ENCODE measurements at regions not wholly inside any gene's neighbourhood (a gene's known extent, or its start where the extent isn't known, plus 50 kb on each side); places are given as distances from the start of the nearest gene placed in this dataset.

GRCh38 chr2:3008561-3008960 is 369.1 kb downstream of the EIPR1 start:
- DNase-seq (ENCODE audit: insufficient read length, low spot score), result no peak
- TF ChIP-seq CTCF (IDR thresholded peaks at IDR 0.05; ENCODE audit: insufficient read depth, missing control alignments), result no peak
- FAIRE-seq, result no peak

GRCh38 chr2:3007135-3007534 is 370.5 kb downstream of the EIPR1 start:
- FAIRE-seq (no peak), DNase-seq (ENCODE audit: insufficient read length, low spot score) (no peak)
- no peak for TF ChIP-seq CTCF (IDR thresholded peaks at IDR 0.05; ENCODE audit: insufficient read depth, missing control alignments)

- DNase-seq (ENCODE audit: insufficient read length, low spot score), result no peak
These were observed 371.6 kb downstream of the EIPR1 start for GRCh38 chr2:3005859-3006501.

GRCh38 chr2:3001615-3002560 is 375.7 kb downstream of the EIPR1 start:
- no peak for DNase-seq (ENCODE audit: insufficient read length, low spot score)
- no peak for TF ChIP-seq CTCF (IDR thresholded peaks at IDR 0.05; ENCODE audit: insufficient read depth, missing control alignments)
- no peak for FAIRE-seq

More at GRCh38 chr2:3005859-3006501, 371.6 kb downstream of the EIPR1 start:
- FAIRE-seq, result no peak
- no peak for TF ChIP-seq CTCF (IDR thresholded peaks at IDR 0.05; ENCODE audit: insufficient read depth, missing control alignments)

- TF ChIP-seq CTCF (IDR thresholded peaks at IDR 0.05; ENCODE audit: insufficient read depth, missing control alignments), result no peak
- no peak for FAIRE-seq
- no peak for DNase-seq (ENCODE audit: insufficient read length, low spot score)
These were observed 376.6 kb downstream of the EIPR1 start for GRCh38 chr2:3000968-3001367.

- FAIRE-seq (no peak), DNase-seq (ENCODE audit: insufficient read length, low spot score) (no peak)
- no peak for TF ChIP-seq CTCF (IDR thresholded peaks at IDR 0.05; ENCODE audit: insufficient read depth, missing control alignments)
These were observed 377.5 kb downstream of the EIPR1 start for GRCh38 chr2:3000125-3000524.

GRCh38 chr2:2998971-2999370 is 378.6 kb downstream of the EIPR1 start:
- FAIRE-seq (no peak), DNase-seq (ENCODE audit: insufficient read length, low spot score) (no peak)
- TF ChIP-seq CTCF (IDR thresholded peaks at IDR 0.05; ENCODE audit: insufficient read depth, missing control alignments), result no peak

All from D721Med (cell line).